ENCODE measurements at regions not wholly inside any gene's neighbourhood (a gene's known extent, or its start where the extent isn't known, plus 50 kb on each side); places are given as distances from the start of the nearest gene placed in this dataset.

DNA sequence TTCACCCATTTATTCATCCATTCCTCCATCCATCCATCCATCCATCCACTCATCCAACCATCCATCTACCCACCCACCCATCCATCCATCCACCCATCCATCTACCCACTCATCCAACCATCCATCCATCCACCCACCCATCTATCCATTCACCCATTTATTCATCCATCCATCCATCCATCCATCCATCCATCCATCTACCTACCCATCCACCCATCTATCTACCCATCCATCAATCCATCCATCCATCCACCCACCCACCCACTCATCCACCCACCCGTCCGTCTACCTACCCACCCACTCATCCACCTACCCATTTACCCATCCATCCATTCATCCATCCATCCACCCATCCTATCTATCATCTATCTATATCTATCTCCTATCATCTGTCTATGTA is 169.4 kb upstream of the SHH start:
- no peak for DNase-seq
- Histone ChIP-seq H3K4me1 (no peaks in the 10 kb centered on the region), H3K4me3 (replicated peaks in 1 of 3) (no peak overlapping the region), H3K9me3 (no peaks in the 10 kb centered on the region), H3K27ac (no peak overlapping the region), H3K36me3 (no peaks in the 10 kb centered on the region), H3K27me3 (no peaks in the 10 kb centered on the region)
- WGBS, 2 donors = 75 to 80% methylated on average over 2 of the region's 2 CpGs
- TF ChIP-seq, protein P1, sequence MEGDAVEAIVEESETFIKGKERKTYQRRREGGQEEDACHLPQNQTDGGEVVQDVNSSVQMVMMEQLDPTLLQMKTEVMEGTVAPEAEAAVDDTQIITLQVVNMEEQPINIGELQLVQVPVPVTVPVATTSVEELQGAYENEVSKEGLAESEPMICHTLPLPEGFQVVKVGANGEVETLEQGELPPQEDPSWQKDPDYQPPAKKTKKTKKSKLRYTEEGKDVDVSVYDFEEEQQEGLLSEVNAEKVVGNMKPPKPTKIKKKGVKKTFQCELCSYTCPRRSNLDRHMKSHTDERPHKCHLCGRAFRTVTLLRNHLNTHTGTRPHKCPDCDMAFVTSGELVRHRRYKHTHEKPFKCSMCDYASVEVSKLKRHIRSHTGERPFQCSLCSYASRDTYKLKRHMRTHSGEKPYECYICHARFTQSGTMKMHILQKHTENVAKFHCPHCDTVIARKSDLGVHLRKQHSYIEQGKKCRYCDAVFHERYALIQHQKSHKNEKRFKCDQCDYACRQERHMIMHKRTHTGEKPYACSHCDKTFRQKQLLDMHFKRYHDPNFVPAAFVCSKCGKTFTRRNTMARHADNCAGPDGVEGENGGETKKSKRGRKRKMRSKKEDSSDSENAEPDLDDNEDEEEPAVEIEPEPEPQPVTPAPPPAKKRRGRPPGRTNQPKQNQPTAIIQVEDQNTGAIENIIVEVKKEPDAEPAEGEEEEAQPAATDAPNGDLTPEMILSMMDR (IDR thresholded peaks at IDR 0.05) = no peak
- no peak for TF ChIP-seq POLR2A (IDR thresholded peaks at IDR 0.05)
- intact Hi-C loops (cut with DNase I) = no loop called here

DNA sequence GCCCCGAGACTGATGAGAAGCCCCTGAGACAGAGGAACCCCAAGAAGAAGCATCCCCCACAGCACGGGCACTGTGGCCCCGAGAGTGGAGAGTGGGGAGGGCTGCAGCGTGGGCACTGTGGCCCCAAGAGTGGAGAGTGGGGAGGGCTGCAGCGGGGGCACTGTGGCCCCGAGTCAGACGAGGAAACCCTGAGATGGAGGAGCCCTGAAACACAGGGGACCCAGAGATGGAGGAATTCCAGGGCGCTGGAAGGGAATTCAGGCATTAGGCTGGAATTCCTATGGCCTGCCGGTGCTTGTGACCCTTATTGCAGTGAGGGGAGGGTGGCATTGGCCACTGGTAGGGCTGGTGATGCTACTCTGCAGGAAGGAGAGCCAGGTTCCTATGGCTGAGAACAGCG is 168.6 kb upstream of the SHH start:
- intact Hi-C loops (cut with DNase I) = no loop called here
- 82 to 87% methylated on average over 10 of the region's 10 CpGs for WGBS, 2 donors
- no peak overlapping the region for H3K4me3 ChIP-seq (replicated peaks in 1 of 3)
- TF ChIP-seq POLR2A (IDR thresholded peaks at IDR 0.05) = no peak
- TF ChIP-seq, protein P1 (IDR thresholded peaks at IDR 0.05) = no peak
- no peak overlapping the region for H3K27ac ChIP-seq
- no peak for DNase-seq
- no peaks in the 10 kb centered on the region for H3K9me3 ChIP-seq
- H3K4me1 ChIP-seq = no peaks in the 10 kb centered on the region
- no peaks in the 10 kb centered on the region for H3K36me3 ChIP-seq
- H3K27me3 ChIP-seq = no peaks in the 10 kb centered on the region

DNA sequence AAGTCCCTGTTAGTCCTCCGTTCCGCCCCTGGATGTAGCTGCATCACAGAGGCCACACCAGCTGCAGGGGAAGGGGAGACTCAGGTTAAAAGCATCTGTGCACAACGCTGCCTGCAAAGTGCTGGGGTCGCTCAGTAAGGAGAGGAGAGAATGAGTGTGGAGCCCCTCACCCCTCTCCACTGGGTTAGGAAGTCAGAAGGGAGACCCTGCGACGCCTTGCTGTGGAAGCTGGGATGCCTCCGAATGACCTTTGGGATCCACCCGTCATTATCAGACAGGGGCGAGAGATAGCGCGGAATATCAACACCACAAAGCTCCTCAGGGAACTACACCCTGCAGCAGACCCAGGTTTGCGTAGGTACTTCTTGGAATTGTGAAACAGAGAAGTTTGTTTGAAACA is 167.7 kb upstream of the SHH start:
- Histone ChIP-seq H3K27ac (no peak overlapping the region), H3K4me3 (replicated peaks in 1 of 3) (no peak overlapping the region), H3K27me3 (no peaks in the 10 kb centered on the region), H3K4me1 (no peaks in the 10 kb centered on the region), H3K36me3 (no peaks in the 10 kb centered on the region), H3K9me3 (no peaks in the 10 kb centered on the region)
- intact Hi-C loops (cut with DNase I) = no loop called here
- 88 to 94% methylated on average over 12 of the region's 12 CpGs for WGBS, 2 donors
- TF ChIP-seq, protein P1 (IDR thresholded peaks at IDR 0.05) = no peak
- TF ChIP-seq POLR2A (IDR thresholded peaks at IDR 0.05) = no peak
- no peak for DNase-seq

DNA sequence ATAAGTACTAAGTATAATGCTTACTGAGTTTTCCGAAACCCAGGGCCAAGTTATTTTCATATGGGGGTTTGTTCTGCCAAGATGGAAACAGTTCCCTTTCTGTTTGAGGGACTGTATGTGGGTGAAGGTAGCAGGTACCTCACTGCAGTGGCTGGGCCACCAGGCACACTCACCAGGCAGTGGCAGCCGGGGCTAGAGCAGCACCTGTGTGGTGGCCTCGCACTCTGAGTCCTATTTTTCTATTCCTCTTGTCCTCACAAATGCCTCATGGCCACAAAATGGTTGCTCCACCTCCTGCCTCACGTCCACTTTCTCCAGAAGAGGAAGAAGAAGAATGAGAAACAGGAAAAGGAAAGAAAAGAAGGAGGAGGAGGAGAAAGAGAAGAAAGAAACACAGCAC is 167.3 kb upstream of the SHH start:
- TF ChIP-seq, protein P1 (IDR thresholded peaks at IDR 0.05) = no peak
- TF ChIP-seq POLR2A (IDR thresholded peaks at IDR 0.05) = no peak

DNA sequence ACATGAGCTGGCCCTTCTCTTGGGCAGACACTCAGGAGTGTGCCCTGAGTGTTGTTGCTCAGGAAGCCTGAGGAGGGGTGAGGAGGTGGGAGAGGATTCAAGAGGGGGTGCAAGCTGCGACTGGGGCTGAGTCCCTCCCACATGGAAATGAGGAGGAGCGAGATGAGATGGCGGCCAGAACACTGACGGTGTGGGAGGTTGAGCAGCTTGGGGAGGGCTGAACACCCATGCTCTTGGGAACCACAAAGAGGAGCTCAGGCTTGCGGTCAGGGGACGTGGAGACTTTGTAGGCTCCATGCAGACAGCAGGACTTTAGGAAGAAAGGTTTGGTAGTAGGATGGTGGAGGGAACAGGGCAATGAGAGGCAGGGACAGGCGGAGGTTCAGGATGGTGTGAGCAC is 163.2 kb upstream of the SHH start:
- 73 to 81% methylated on average over 7 of the region's 7 CpGs for WGBS, 2 donors

More for the DNA sequence above, 167.3 kb upstream of the SHH start:
- H3K27ac ChIP-seq = no peak overlapping the region
- no peaks in the 10 kb centered on the region for H3K36me3 ChIP-seq
- WGBS, 2 donors = 74 to 83% methylated on average over 4 of the region's 4 CpGs
- no peak for DNase-seq
- H3K9me3 ChIP-seq = no peaks in the 10 kb centered on the region
- no peaks in the 10 kb centered on the region for H3K4me1 ChIP-seq
- no peaks in the 10 kb centered on the region for H3K27me3 ChIP-seq
- H3K4me3 ChIP-seq (replicated peaks in 1 of 3) = no peak overlapping the region
- intact Hi-C loops (cut with DNase I) = no loop called here

More for the DNA sequence above, 163.2 kb upstream of the SHH start:
- intact Hi-C loops (cut with DNase I) = no loop called here
- Histone ChIP-seq H3K27ac (no peak overlapping the region), H3K36me3 (no peaks in the 10 kb centered on the region), H3K4me1 (no peaks in the 10 kb centered on the region), H3K27me3 (no peaks in the 10 kb centered on the region), H3K4me3 (replicated peaks in 1 of 3) (no peak overlapping the region), H3K9me3 (no peaks in the 10 kb centered on the region)
- TF ChIP-seq, protein P1 (IDR thresholded peaks at IDR 0.05) = no peak
- TF ChIP-seq POLR2A (IDR thresholded peaks at IDR 0.05) = no peak
- no peak for DNase-seq

Data from thyroid gland (tissue), 4 donors.